Parathyroid adenoma (tissue), 2 donors: ENCODE measurements at regions not wholly inside any gene's neighbourhood (a gene's known extent, or its start where the extent isn't known, plus 50 kb on each side); places are given as distances from the start of the nearest gene placed in this dataset.

Source experiments
- H2AFZ ChIP-seq: fragments of 300-600 bp; sonication (generic); one replicate; pipeline ENCODE4 v1.7.0; 2017; ENCODE audit warnings: antibody characterized with exemption, mild to moderate bottlenecking
- H3K27ac ChIP-seq: fragments of 300-600 bp; sonication (generic); one replicate; pipeline ENCODE4 v1.7.0; 2017
- H3K27me3 ChIP-seq: fragments of 300-600 bp; sonication (generic); one replicate; pipeline ENCODE4 v1.7.0; 2017; ENCODE audit warnings: low read length; ENCODE audit not compliant: control insufficient read depth, insufficient read depth
- H3K36me3 ChIP-seq: fragments of 300-600 bp; sonication (generic); one replicate; pipeline ENCODE4 v1.7.0; 2017; ENCODE audit warnings: low read length; ENCODE audit not compliant: control insufficient read depth, insufficient read depth
- H3K4me1 ChIP-seq: fragments of 300-600 bp; sonication (generic); one replicate; pipeline ENCODE4 v1.7.0; 2017; ENCODE audit warnings: control low read depth
- H3K4me2 ChIP-seq: fragments of 300-600 bp; sonication (generic); one replicate; pipeline ENCODE4 v1.7.0; 2017; ENCODE audit warnings: low read length
- H3K4me3 ChIP-seq: fragments of 300-600 bp; sonication (generic); one replicate; pipeline ENCODE4 v1.7.0; 2017; ENCODE audit warnings: low read depth, low read length
- H3K79me2 ChIP-seq: fragments of 300-600 bp; sonication (generic); one replicate; pipeline ENCODE4 v1.7.0; 2017; ENCODE audit warnings: control low read depth
- H3K9ac ChIP-seq: fragments of 300-600 bp; sonication (generic); one replicate; pipeline ENCODE4 v1.7.0; 2017; ENCODE audit warnings: mild to moderate bottlenecking
- H3K9me3 ChIP-seq: fragments of 300-600 bp; sonication (generic); one replicate; pipeline ENCODE4 v1.7.0; 2017; ENCODE audit warnings: low read length; ENCODE audit not compliant: control insufficient read depth
- CTCF ChIP-seq: fragments of 300-600 bp; sonication (generic); IDR thresholded peaks from one replicate; pipeline ENCODE4 v1.7.0; 2017; ENCODE audit warnings: antibody characterized with exemption, mild to moderate bottlenecking
- donor health status: primary hyperparathyroidism.

- H3K9me3 ChIP-seq: no peaks in the 10 kb centered on the region
- no peak overlapping the region for H2AFZ ChIP-seq
- no peak for TF ChIP-seq CTCF
- no peaks in the 10 kb centered on the region for H3K4me1 ChIP-seq
- no peaks in the 10 kb centered on the region for H3K79me2 ChIP-seq
- no peak overlapping the region for H3K9ac ChIP-seq
- H3K4me2 ChIP-seq: no peak overlapping the region
- H3K4me3 ChIP-seq: no peak overlapping the region
- H3K27me3 ChIP-seq: no peaks in the 10 kb centered on the region
- H3K27ac ChIP-seq: no peak overlapping the region
- no peaks in the 10 kb centered on the region for H3K36me3 ChIP-seq
Observed at GRCh38 chr11:64501500-64502427, 54.0 kb upstream of the SLC22A11 start.

- H3K4me1 ChIP-seq: no peaks in the 10 kb centered on the region
- H3K36me3 ChIP-seq: no peaks in the 10 kb centered on the region
- no peaks in the 10 kb centered on the region for H3K79me2 ChIP-seq
- H3K4me3 ChIP-seq: no peak overlapping the region
- H3K27ac ChIP-seq: no peak overlapping the region
- no peaks in the 10 kb centered on the region for H3K9me3 ChIP-seq
- H3K4me2 ChIP-seq: no peak overlapping the region
- H3K9ac ChIP-seq: no peak overlapping the region
- H3K27me3 ChIP-seq: no peaks in the 10 kb centered on the region
- no peak overlapping the region for H2AFZ ChIP-seq
- no peak for TF ChIP-seq CTCF
Observed at GRCh38 chr11:64502634-64503033, 53.1 kb upstream of the SLC22A11 start.

- Histone ChIP-seq H3K27me3 (no peaks in the 10 kb centered on the region), H3K4me2 (no peak overlapping the region), H3K79me2 (no peaks in the 10 kb centered on the region), H3K27ac (no peak overlapping the region), H3K4me1 (no peaks in the 10 kb centered on the region), H3K9ac (no peak overlapping the region), H3K4me3 (no peak overlapping the region), H3K36me3 (no peaks in the 10 kb centered on the region), H2AFZ (no peak overlapping the region), H3K9me3 (no peaks in the 10 kb centered on the region)
- TF ChIP-seq CTCF: no peak
Observed at GRCh38 chr11:64503186-64503753, 52.5 kb upstream of the SLC22A11 start.

- H3K9me3 ChIP-seq: no peaks in the 10 kb centered on the region
- H3K4me3 ChIP-seq: no peak overlapping the region
- TF ChIP-seq CTCF: no peak
- H3K27ac ChIP-seq: no peak overlapping the region
- H3K36me3 ChIP-seq: no peaks in the 10 kb centered on the region
- no peaks in the 10 kb centered on the region for H3K79me2 ChIP-seq
- no peak overlapping the region for H3K9ac ChIP-seq
- H2AFZ ChIP-seq: no peak overlapping the region
- no peaks in the 10 kb centered on the region for H3K4me1 ChIP-seq
- no peaks in the 10 kb centered on the region for H3K27me3 ChIP-seq
- no peak overlapping the region for H3K4me2 ChIP-seq
Observed at GRCh38 chr11:64504999-64505398, 50.7 kb upstream of the SLC22A11 start.
